ENCODE measurements at regions not wholly inside any gene's neighbourhood (a gene's known extent, or its start where the extent isn't known, plus 50 kb on each side); places are given as distances from the start of the nearest gene placed in this dataset.

DNA sequence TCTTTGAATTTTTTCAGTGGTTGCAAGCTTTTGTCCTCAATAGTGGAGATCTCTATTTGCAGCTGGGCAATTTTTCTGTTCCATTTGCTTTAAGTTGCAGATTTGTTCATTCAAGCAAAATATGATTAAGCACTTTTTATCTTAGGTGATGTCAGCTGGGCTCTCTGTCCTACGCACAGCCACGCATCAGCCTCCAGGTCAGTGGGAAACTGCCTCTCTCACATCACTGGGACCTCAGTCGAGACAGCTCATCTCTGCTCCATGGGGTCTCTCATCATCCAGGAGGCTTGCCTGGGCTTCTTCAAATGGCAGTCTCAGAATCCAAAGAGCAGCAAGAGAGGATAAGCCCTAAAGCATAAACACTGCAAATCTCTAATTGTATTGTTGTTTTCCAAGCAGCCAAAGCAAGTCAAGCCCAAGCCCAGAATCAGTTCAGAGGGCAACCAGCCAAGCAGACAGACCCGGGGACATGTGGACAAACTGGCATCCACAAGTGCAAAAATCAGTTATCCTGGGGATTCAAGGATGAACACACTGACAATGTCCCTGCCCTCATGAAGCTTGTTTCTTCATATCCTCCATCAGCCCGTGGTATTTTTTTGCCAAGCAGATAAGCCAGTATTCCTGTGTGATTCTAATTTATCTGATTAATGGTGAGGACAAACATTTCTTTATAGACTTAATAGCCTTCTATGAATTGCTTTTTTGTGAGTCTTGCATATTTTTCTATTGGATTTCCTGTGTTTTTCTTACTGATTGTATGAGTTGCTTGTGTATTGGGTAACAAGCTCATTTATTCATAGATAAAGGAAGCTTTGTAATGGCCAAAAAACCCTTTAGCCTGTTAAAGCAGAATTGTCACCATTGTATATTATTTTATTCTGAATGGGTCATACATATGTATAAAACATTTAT, 262.5 kb downstream of the GXYLT1 start:
- no peak for DNase-seq
- Histone ChIP-seq H3K36me3 (no peaks in the 10 kb centered on the region), H3K4me3 (no peak overlapping the region), H3K27me3 (no peaks in the 10 kb centered on the region), H3K9me3 (no peaks in the 10 kb centered on the region)

- no peak for DNase-seq
- no peaks in the 10 kb centered on the region for H3K27me3 ChIP-seq
- H3K36me3 ChIP-seq, result no peaks in the 10 kb centered on the region
- H3K9me3 ChIP-seq, result no peaks in the 10 kb centered on the region
- H3K4me3 ChIP-seq, result no peak overlapping the region
These were observed 275.2 kb downstream of the GXYLT1 start for GRCh38 chr12:41869432-41869831.

GRCh38 chr12:41866878-41867430, 277.7 kb downstream of the GXYLT1 start:
- Histone ChIP-seq H3K4me3 (no peak overlapping the region), H3K36me3 (no peaks in the 10 kb centered on the region), H3K27me3 (no peaks in the 10 kb centered on the region), H3K9me3 (no peaks in the 10 kb centered on the region)
- no peak for DNase-seq

GRCh38 chr12:41856228-41856627, 288.4 kb downstream of the GXYLT1 start:
- DNase-seq, result no peak
- Histone ChIP-seq H3K27me3 (no peaks in the 10 kb centered on the region), H3K4me3 (no peak overlapping the region), H3K9me3 (no peaks in the 10 kb centered on the region), H3K36me3 (no peaks in the 10 kb centered on the region)

DNA sequence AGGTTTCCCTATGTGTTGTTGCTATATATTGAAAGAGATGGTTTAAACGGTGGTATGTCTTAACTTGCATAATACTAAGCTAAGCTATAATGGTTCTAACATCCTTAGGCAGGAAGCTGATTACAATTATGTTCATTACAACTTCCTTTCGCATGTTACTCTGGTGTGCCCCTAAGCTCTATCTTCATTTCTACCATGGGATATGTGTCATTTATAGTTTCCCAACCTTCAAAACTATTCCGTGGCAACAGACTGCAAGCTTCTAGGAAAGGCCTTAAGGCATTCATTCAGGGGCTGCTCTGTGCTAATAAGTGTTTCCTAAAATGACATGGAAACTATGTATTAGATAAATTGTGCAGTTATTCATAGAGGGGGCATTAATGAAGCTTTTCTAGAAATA, 294.6 kb downstream of the GXYLT1 start:
- H3K36me3 ChIP-seq, result no peaks in the 10 kb centered on the region
- no peak for DNase-seq
- H3K27me3 ChIP-seq, result no peaks in the 10 kb centered on the region
- H3K9me3 ChIP-seq, result no peaks in the 10 kb centered on the region
- H3K4me3 ChIP-seq, result no peak overlapping the region

DNA sequence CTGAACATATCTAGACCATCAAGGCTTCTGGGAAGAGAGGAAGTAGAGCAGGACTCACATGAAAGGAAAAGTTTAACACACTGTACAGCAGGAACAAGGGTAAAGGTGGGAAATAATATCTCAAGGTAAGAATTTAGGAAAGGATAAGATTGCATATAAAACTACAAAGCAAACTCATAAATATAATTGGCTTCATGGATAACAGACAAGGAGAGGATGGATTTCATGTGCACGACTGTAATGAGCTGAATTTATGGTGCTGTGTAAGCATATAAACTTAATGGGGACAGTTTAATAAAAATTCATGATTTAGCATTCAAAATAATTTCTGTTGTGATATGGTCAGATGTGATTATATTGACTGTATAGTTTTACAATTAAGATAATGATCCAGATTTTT, 298.0 kb downstream of the GXYLT1 start:
- Histone ChIP-seq H3K9me3 (no peaks in the 10 kb centered on the region), H3K27me3 (no peaks in the 10 kb centered on the region; the same call in 1 of the 2 replicates), H3K36me3 (no peaks in the 10 kb centered on the region), H3K4me3 (no peak overlapping the region)
- DNase-seq, result no peak

DNA sequence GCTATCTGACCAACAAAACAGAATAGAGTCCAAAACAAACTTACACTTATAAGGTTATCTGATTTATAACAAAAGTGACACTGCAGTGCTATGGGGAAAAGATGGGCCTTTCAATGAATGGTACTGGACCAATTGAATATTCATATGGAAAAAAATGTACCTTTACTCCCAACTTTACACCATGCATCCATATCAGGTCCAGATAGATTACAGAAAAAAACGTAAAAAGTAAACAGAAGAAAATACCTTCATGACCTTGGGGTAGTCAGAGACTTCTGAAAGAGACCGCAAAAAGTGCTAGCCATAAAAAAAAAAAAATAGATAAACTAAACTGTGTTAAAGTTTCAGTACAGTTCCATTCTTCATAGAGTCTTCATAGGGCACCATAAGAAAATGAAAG, 308.3 kb downstream of the GXYLT1 start:
- no peaks in the 10 kb centered on the region for H3K36me3 ChIP-seq
- DNase-seq, result no peak
- no peaks in the 10 kb centered on the region for H3K27me3 ChIP-seq
- no peaks in the 10 kb centered on the region for H3K9me3 ChIP-seq
- H3K4me3 ChIP-seq, result no peak overlapping the region

DNA sequence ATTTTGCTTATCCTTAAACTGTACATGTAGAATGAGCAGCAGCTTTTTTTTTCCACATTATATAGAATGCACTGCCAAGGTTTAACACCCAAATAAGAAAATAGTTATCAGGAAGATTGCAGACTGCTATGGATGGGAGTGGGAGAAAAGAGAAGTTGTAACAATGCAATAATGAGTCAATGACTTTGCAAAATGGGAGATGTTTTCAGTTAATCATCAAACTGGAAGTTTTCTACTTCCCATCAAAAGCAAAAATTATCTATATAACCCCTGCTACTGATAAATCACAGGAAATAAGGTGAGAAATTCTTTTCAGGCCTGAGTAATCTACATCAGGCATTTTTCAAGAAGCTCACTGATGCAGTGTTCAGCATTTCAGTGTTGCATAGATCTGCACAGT, 309.1 kb downstream of the GXYLT1 start:
- H3K9me3 ChIP-seq, result no peaks in the 10 kb centered on the region
- no peaks in the 10 kb centered on the region for H3K27me3 ChIP-seq
- no peak for DNase-seq
- no peaks in the 10 kb centered on the region for H3K36me3 ChIP-seq
- no peak overlapping the region for H3K4me3 ChIP-seq

- Histone ChIP-seq H3K27me3 (no peaks in the 10 kb centered on the region), H3K4me3 (no peak overlapping the region), H3K36me3 (no peaks in the 10 kb centered on the region), H3K9me3 (no peaks in the 10 kb centered on the region)
- DNase-seq, result no peak
These were observed 324.7 kb downstream of the GXYLT1 start for GRCh38 chr12:41819948-41820347.

- no peaks in the 10 kb centered on the region for H3K9me3 ChIP-seq
- no peaks in the 10 kb centered on the region for H3K27me3 ChIP-seq
- H3K36me3 ChIP-seq, result no peaks in the 10 kb centered on the region
- no peak overlapping the region for H3K4me3 ChIP-seq
- DNase-seq, result no peak
These were observed 340.6 kb downstream of the GXYLT1 start for GRCh38 chr12:41804026-41804425.

- H3K36me3 ChIP-seq, result no peaks in the 10 kb centered on the region
- H3K9me3 ChIP-seq, result no peaks in the 10 kb centered on the region
- H3K27me3 ChIP-seq, result no peaks in the 10 kb centered on the region
- H3K4me3 ChIP-seq, result no peak overlapping the region
- no peak for DNase-seq
These were observed 341.9 kb downstream of the GXYLT1 start for GRCh38 chr12:41802803-41803202.

GRCh38 chr12:41801261-41801660, 343.4 kb downstream of the GXYLT1 start:
- Histone ChIP-seq H3K9me3 (no peaks in the 10 kb centered on the region), H3K4me3 (no peak overlapping the region), H3K36me3 (no peaks in the 10 kb centered on the region), H3K27me3 (no peaks in the 10 kb centered on the region)
- no peak for DNase-seq

- Histone ChIP-seq H3K9me3 (no peaks in the 10 kb centered on the region), H3K4me3 (no peak overlapping the region), H3K36me3 (no peaks in the 10 kb centered on the region), H3K27me3 (no peaks in the 10 kb centered on the region)
- no peak for DNase-seq
These were observed 345.0 kb downstream of the GXYLT1 start for GRCh38 chr12:41799671-41800070.

GRCh38 chr12:41795910-41796309, 348.8 kb downstream of the GXYLT1 start:
- no peak for DNase-seq
- Histone ChIP-seq H3K9me3 (peaks cover 5% of the 10 kb centered on the region), H3K36me3 (no peaks in the 10 kb centered on the region), H3K27me3 (no peaks in the 10 kb centered on the region), H3K4me3 (no peak overlapping the region)

- H3K27me3 ChIP-seq, result no peaks in the 10 kb centered on the region
- no peak overlapping the region for H3K4me3 ChIP-seq
- H3K9me3 ChIP-seq, result peaks cover 5% of the 10 kb centered on the region
- no peaks in the 10 kb centered on the region for H3K36me3 ChIP-seq
- peak; percentile 73 for DNase-seq
These were observed 349.5 kb downstream of the GXYLT1 start for GRCh38 chr12:41795051-41795600.

DNA sequence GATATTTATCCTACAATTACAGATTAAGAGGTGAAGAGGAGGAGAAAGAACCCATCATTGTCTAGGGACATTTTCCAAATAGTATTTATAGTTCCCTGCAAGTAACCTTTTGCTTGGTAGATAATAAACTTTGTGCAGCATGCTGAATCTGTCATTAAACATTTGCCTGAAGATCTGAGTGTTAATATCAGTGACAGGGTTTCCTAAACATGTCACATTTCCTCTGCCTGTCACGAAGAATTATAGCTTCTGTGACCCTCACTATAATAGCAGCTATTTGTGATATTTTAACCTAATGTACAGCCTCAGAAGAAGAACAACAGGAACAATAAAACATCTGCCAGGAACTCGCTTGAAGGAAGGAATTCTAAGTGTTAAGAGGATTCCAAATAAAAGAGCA, 350.3 kb downstream of the GXYLT1 start:
- H3K4me3 ChIP-seq, result no peak overlapping the region
- H3K36me3 ChIP-seq, result no peaks in the 10 kb centered on the region
- no peaks in the 10 kb centered on the region for H3K27me3 ChIP-seq
- DNase-seq, result no peak
- H3K9me3 ChIP-seq, result peaks cover 5% of the 10 kb centered on the region

GRCh38 chr12:41784957-41785356, 359.7 kb downstream of the GXYLT1 start:
- Histone ChIP-seq H3K9me3 (no peaks in the 10 kb centered on the region), H3K27me3 (no peaks in the 10 kb centered on the region), H3K36me3 (no peaks in the 10 kb centered on the region), H3K4me3 (no peak overlapping the region)
- no peak for DNase-seq

DNA sequence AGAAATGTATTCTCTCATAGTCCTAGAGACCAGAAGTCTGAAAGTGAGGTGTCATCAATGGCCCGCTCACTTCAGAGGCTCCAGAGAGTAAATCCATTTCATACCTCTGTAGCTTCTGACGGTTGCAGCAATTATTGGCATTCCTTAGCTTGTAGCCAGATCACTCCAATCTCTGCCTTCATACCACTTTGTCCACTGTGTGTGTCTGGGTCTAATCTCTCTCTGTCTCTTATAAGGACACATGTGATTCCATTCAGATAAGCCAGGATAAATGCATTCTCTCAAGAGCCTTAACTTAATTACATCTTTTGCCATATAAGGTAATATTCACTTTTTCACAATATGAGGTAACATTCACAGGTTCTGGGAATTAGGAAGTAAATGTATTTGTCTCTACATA, 365.7 kb downstream of the GXYLT1 start:
- H3K4me3 ChIP-seq, result no peak overlapping the region
- H3K36me3 ChIP-seq, result no peaks in the 10 kb centered on the region
- DNase-seq, result no peak
- no peaks in the 10 kb centered on the region for H3K27me3 ChIP-seq
- H3K9me3 ChIP-seq, result no peaks in the 10 kb centered on the region

Measured in MG63 (cell line).